ENCODE measurements at regions not wholly inside any gene's neighbourhood (a gene's known extent, or its start where the extent isn't known, plus 50 kb on each side); places are given as distances from the start of the nearest gene placed in this dataset.

GRCh38 chr6:53999088-53999755 lies 112.0 kb upstream of the MLIP start:
- TF ChIP-seq, protein P1, sequence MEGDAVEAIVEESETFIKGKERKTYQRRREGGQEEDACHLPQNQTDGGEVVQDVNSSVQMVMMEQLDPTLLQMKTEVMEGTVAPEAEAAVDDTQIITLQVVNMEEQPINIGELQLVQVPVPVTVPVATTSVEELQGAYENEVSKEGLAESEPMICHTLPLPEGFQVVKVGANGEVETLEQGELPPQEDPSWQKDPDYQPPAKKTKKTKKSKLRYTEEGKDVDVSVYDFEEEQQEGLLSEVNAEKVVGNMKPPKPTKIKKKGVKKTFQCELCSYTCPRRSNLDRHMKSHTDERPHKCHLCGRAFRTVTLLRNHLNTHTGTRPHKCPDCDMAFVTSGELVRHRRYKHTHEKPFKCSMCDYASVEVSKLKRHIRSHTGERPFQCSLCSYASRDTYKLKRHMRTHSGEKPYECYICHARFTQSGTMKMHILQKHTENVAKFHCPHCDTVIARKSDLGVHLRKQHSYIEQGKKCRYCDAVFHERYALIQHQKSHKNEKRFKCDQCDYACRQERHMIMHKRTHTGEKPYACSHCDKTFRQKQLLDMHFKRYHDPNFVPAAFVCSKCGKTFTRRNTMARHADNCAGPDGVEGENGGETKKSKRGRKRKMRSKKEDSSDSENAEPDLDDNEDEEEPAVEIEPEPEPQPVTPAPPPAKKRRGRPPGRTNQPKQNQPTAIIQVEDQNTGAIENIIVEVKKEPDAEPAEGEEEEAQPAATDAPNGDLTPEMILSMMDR (conservative IDR thresholded peaks at IDR 0.05; ENCODE audit: low read depth, low read length): no peak
- TF ChIP-seq POLR2A (IDR thresholded peaks at IDR 0.05; ENCODE audit: low read depth, low read length) (no peak), NFE2L2 (IDR thresholded peaks at IDR 0.05; ENCODE audit: low read depth, low read length) (no peak), RAD21 (IDR thresholded peaks at IDR 0.05; ENCODE audit: low read length) (no peak), MAZ (IDR thresholded peaks at IDR 0.05; ENCODE audit: borderline replicate concordance, low read depth, low read length) (no peak), SMC3 (IDR thresholded peaks at IDR 0.05; ENCODE audit: low read depth, low read length) (no peak), RCOR1 (IDR thresholded peaks at IDR 0.05; ENCODE audit: insufficient replicate concordance, low read length) (no peak), MXI1 (IDR thresholded peaks at IDR 0.05; ENCODE audit: borderline replicate concordance, low read depth, low read length) (no peak), CEBPB (IDR thresholded peaks at IDR 0.05; ENCODE audit: low read depth, low read length) (no peak), BHLHE40 (IDR thresholded peaks at IDR 0.05; ENCODE audit: low read depth, low read length) (no peak), FOS (IDR thresholded peaks at IDR 0.05; ENCODE audit: low read depth, low read length) (no peak)
- TF ChIP-seq, protein P2, sequence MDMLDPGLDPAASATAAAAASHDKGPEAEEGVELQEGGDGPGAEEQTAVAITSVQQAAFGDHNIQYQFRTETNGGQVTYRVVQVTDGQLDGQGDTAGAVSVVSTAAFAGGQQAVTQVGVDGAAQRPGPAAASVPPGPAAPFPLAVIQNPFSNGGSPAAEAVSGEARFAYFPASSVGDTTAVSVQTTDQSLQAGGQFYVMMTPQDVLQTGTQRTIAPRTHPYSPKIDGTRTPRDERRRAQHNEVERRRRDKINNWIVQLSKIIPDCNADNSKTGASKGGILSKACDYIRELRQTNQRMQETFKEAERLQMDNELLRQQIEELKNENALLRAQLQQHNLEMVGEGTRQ (IDR thresholded peaks at IDR 0.05; ENCODE audit: low read depth, low read length): no peak
- TF ChIP-seq, protein P3, sequence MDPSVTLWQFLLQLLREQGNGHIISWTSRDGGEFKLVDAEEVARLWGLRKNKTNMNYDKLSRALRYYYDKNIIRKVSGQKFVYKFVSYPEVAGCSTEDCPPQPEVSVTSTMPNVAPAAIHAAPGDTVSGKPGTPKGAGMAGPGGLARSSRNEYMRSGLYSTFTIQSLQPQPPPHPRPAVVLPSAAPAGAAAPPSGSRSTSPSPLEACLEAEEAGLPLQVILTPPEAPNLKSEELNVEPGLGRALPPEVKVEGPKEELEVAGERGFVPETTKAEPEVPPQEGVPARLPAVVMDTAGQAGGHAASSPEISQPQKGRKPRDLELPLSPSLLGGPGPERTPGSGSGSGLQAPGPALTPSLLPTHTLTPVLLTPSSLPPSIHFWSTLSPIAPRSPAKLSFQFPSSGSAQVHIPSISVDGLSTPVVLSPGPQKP (IDR thresholded peaks at IDR 0.05; ENCODE audit: borderline replicate concordance, low read depth, low read length): no peak

Data from IMR-90 (cell line).